ENCODE measurements at regions not wholly inside any gene's neighbourhood (a gene's known extent, or its start where the extent isn't known, plus 50 kb on each side); places are given as distances from the start of the nearest gene placed in this dataset.
A peak's percentile ranks its signal among the peaks of the same experiment; 100 is the strongest.

GRCh38 chr2:188720811-188721605 lies 253.2 kb upstream of the COL3A1 start:
- no peak for DNase-seq (ENCODE audit: low read depth)

- DNase-seq (ENCODE audit: low read depth), result no peak
Measured at GRCh38 chr2:188721784-188722183, 252.4 kb upstream of the COL3A1 start.

- no peak for DNase-seq (ENCODE audit: low read depth)
Measured at GRCh38 chr2:188725746-188726360, 248.3 kb upstream of the COL3A1 start.

- DNase-seq (ENCODE audit: low read depth), result no peak
Measured at GRCh38 chr2:188726626-188727247, 247.4 kb upstream of the COL3A1 start.

- no peak for DNase-seq (ENCODE audit: low read depth)
Measured at GRCh38 chr2:188727846-188728245, 246.3 kb upstream of the COL3A1 start.

- no peak for DNase-seq (ENCODE audit: low read depth)
Measured at GRCh38 chr2:188734691-188735090, 239.5 kb upstream of the COL3A1 start.

GRCh38 chr2:188746727-188747126 lies 227.4 kb upstream of the COL3A1 start:
- no peak for DNase-seq (ENCODE audit: low read depth)

GRCh38 chr2:188751816-188752215 lies 222.4 kb upstream of the COL3A1 start:
- no peak for DNase-seq (ENCODE audit: low read depth)

- DNase-seq (ENCODE audit: low read depth), result no peak
Measured at GRCh38 chr2:188752311-188752710, 221.9 kb upstream of the COL3A1 start.

- no peak for DNase-seq (ENCODE audit: low read depth)
Measured at GRCh38 chr2:188762151-188762550, 212.0 kb upstream of the COL3A1 start.

- peak; percentile 49 for DNase-seq (ENCODE audit: low read depth)
Measured at GRCh38 chr2:188765522-188766470, 208.4 kb upstream of the COL3A1 start.

GRCh38 chr2:188766471-188766856 lies 207.7 kb upstream of the COL3A1 start:
- DNase-seq (ENCODE audit: low read depth), result no peak

GRCh38 chr2:188767176-188767575 lies 207.0 kb upstream of the COL3A1 start:
- DNase-seq (ENCODE audit: low read depth), result no peak

- DNase-seq (ENCODE audit: low read depth), result no peak
Measured at GRCh38 chr2:188770296-188770695, 203.9 kb upstream of the COL3A1 start.

- DNase-seq (ENCODE audit: low read depth), result no peak
Measured at GRCh38 chr2:188773075-188773474, 201.1 kb upstream of the COL3A1 start.

- no peak for DNase-seq (ENCODE audit: low read depth)
Measured at GRCh38 chr2:188776634-188777033, 197.5 kb upstream of the COL3A1 start.

- DNase-seq (ENCODE audit: low read depth), result no peak
Measured at GRCh38 chr2:188784269-188784762, 189.9 kb upstream of the COL3A1 start.

GRCh38 chr2:188785061-188785460 lies 189.1 kb upstream of the COL3A1 start:
- DNase-seq (ENCODE audit: low read depth), result no peak

GRCh38 chr2:188785490-188785889 lies 188.7 kb upstream of the COL3A1 start:
- no peak for DNase-seq (ENCODE audit: low read depth)

GRCh38 chr2:188786368-188786841 lies 187.8 kb upstream of the COL3A1 start:
- DNase-seq (ENCODE audit: low read depth), result no peak

- peak; percentile 79 for DNase-seq (ENCODE audit: low read depth)
Measured at GRCh38 chr2:188787021-188787657, 187.0 kb upstream of the COL3A1 start.
